K562 (cell line): ENCODE measurements at regions not wholly inside any gene's neighbourhood (a gene's known extent, or its start where the extent isn't known, plus 50 kb on each side); places are given as distances from the start of the nearest gene placed in this dataset.

Source experiments
- ATAC-seq: fragments of 200-7000 bp; cut with Tn5 transposase; 3 replicates; pipeline ENCODE4 v1.9.1; 2020; ENCODE audit warnings: moderate library complexity
- BruUV-seq: library from RNA; stranded (reverse); fragments of 400-500 nt; replicated peaks from 2 replicates; lab custom pipeline; 2021; lab: Mats Ljungman, UMichigan
- CTCF ChIA-PET: fragments of 300-600 bp; formaldehyde crosslinking; extraction: SDS; loops from one replicate; lab custom pipeline; 2021; ENCODE audit warnings: low intra/inter-chr PET ratio; lab: Yijun Ruan, JAX
- POLR2A ChIA-PET: fragments of 300-600, 350-650 bp; sonication (Branson Sonifier 250); formaldehyde crosslinking; extraction: SDS; loops from one replicate; lab custom pipeline; 2021; ENCODE audit warnings: antibody characterized with exemption, inconsistent platforms; lab: Yijun Ruan, JAX
- DNase-seq, 4 experiments: peaks; one replicate each; pipeline versions ENCODE4 v3.0.0 to v3.0.0-alpha.2; 2011 to 2018; ENCODE audit warnings: low spot score in 3 of 4, mixed read lengths in 3 of 4; ENCODE audit errors: extremely low read depth in 1 of 4
- FAIRE-seq: peaks from 2 replicates; lab custom pipeline; 2011; peaks lifted over from hg19 to GRCh38; lab: Jason Lieb, UNC
- H2AFZ ChIP-seq: 2 replicates; pipeline ENCODE4 v1.6.0; 2011; ENCODE audit warnings: low read depth, low read length, control low read depth, inconsistent platforms
- H3K27ac ChIP-seq: fragments of 200-600 bp; 3 replicates; pipeline ENCODE4 v1.8.0; 2011; ENCODE audit warnings: low read depth, mild to moderate bottlenecking, control low read depth, inconsistent platforms, low read length, moderate library complexity, mixed read lengths; ENCODE audit errors: extremely low read depth
- H3K27me3 ChIP-seq, 2 experiments: fragments of 300-600 bp in 1 of 2; 2 replicates in 1 of 2; 3 replicates in 1 of 2; pipeline versions ENCODE4 v1.6.0 to v1.8.0; 2011; ENCODE audit warnings: inconsistent platforms in 2 of 2, low read length in 2 of 2, mild to moderate bottlenecking in 1 of 2, mixed read lengths in 1 of 2, moderate library complexity in 1 of 2; ENCODE audit not compliant: control insufficient read depth in 2 of 2, insufficient read depth in 2 of 2
- H3K36me3 ChIP-seq: fragments of 300-600 bp; 3 replicates; pipeline ENCODE4 v1.8.0; 2011; ENCODE audit warnings: mild to moderate bottlenecking, low read length, inconsistent platforms; ENCODE audit not compliant: control insufficient read depth, insufficient read depth
- H3K4me1 ChIP-seq, 2 experiments: fragments of 200-600 bp in 1 of 2; replicated peaks in 1 of 2; 2 replicates in 1 of 2; 3 replicates in 1 of 2; pipeline versions ENCODE4 v1.5.1 to v1.8.0; 2011; ENCODE audit warnings: inconsistent platforms in 2 of 2, low read length in 2 of 2, mild to moderate bottlenecking in 1 of 2, mixed read lengths in 1 of 2, moderate library complexity in 1 of 2; ENCODE audit not compliant: control insufficient read depth in 2 of 2, insufficient read depth in 2 of 2
- H3K4me2 ChIP-seq: 2 replicates; pipeline ENCODE4 v1.6.1; 2011; ENCODE audit warnings: low read length, control low read depth, inconsistent platforms, mixed read lengths; ENCODE audit not compliant: insufficient read depth
- H3K4me3 ChIP-seq: fragments of 200-600 bp; sonication (generic), shearing (Covaris generic); 2 replicates; pipeline ENCODE4 v1.5.1; 2016; ENCODE audit warnings: control low read depth, inconsistent platforms
- H3K79me2 ChIP-seq: fragments of 200-600 bp; 3 replicates; pipeline ENCODE4 v1.8.0; 2011; ENCODE audit warnings: low read length, inconsistent platforms; ENCODE audit not compliant: control insufficient read depth, insufficient read depth
- H3K9ac ChIP-seq, 2 experiments: 2 replicates each; pipeline versions ENCODE4 v1.6.0 to v1.6.1; 2011; ENCODE audit warnings: low read depth in 2 of 2, low read length in 2 of 2, control low read depth in 1 of 2, inconsistent platforms in 1 of 2, mild to moderate bottlenecking in 1 of 2, mixed read lengths in 1 of 2; ENCODE audit not compliant: insufficient read depth in 1 of 2
- H3K9me1 ChIP-seq: one replicate; pipeline ENCODE4 v1.6.0; 2011; ENCODE audit warnings: inconsistent platforms, mild to moderate bottlenecking, low read length, moderate library complexity; ENCODE audit not compliant: control insufficient read depth, insufficient read depth
- H3K9me3 ChIP-seq: replicated peaks from 2 replicates; pipeline ENCODE4 v1.5.1; 2011; ENCODE audit warnings: low read depth, low read length, inconsistent platforms; ENCODE audit not compliant: control insufficient read depth, insufficient read depth
- H4K20me1 ChIP-seq: replicated peaks from 2 replicates; pipeline ENCODE4 v1.6.1; 2011; ENCODE audit warnings: low read length, inconsistent platforms, mixed read lengths; ENCODE audit not compliant: control insufficient read depth, insufficient read depth
- PATZ1 ChIP-seq: fragments of 250-450 bp; sonication (Bioruptor Pico); IDR thresholded peaks from 2 replicates; pipeline ENCODE4 v1.5.0; 2020; ENCODE audit warnings: mild to moderate bottlenecking, borderline replicate concordance
- XRCC3 ChIP-seq: fragments of 450-650 bp; IDR thresholded peaks from 2 replicates; pipeline ENCODE4 v1.6.1; 2017; ENCODE audit warnings: mild to moderate bottlenecking, moderate library complexity
- in situ Hi-C: fragments of 300-500 bp; cut with MboI; formaldehyde crosslinking; loops from 4 replicates; pipeline ENCODE4 v1.15.0; 2018; ENCODE audit warnings: inconsistent platforms, mixed read lengths
- intact Hi-C: fragments of 100-400 bp; cut with micrococcal nuclease; formaldehyde crosslinking; loops from 2 replicates; pipeline ENCODE4 v1.14.2; 2022
- TF ChIP-seq, protein P1 (sequence below), 2 experiments: fragments of 450-650 bp in 1 of 2; sonication (generic) in 1 of 2; formaldehyde crosslinking in 1 of 2; IDR thresholded peaks; 2 replicates each; pipeline versions ENCODE4 v1.7.1 to v1.9.0; 2016 to 2022; ENCODE audit warnings: inconsistent platforms in 1 of 2, mild to moderate bottlenecking in 1 of 2, missing genetic modification reagents in 1 of 2

DNA sequence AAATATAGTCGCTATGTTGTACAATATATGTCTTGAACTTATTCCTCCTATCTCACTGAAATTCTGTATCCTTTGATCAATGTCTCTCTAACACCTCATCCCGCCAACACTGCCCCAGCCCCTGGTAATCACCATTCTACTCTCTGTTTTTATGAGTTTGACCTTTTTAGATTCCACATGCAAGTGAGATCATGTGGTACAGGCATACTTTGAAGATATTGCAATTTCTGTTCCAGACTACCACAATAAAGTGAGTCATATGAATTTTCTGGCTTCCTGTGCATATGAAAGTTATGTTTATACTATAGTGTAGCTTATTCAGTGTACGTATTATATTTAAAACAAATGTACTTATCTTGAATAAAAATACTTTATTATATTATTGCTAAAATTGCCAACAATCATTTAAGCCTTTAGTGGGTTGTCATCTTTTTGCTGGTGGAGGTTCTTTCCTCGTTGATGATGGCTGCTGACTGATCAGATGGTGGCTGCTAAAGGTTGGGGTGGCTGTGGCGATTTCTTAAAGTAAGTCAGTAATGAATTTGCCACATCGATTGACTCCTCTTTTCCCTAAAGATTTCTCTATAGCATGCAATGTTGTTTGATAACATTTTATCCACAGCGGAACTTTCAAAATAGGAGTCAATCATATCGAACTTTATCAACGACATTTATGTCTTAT, 257.2 kb downstream of the NFKBIZ start (continued):
- TF ChIP-seq PATZ1 = no peak

DNA sequence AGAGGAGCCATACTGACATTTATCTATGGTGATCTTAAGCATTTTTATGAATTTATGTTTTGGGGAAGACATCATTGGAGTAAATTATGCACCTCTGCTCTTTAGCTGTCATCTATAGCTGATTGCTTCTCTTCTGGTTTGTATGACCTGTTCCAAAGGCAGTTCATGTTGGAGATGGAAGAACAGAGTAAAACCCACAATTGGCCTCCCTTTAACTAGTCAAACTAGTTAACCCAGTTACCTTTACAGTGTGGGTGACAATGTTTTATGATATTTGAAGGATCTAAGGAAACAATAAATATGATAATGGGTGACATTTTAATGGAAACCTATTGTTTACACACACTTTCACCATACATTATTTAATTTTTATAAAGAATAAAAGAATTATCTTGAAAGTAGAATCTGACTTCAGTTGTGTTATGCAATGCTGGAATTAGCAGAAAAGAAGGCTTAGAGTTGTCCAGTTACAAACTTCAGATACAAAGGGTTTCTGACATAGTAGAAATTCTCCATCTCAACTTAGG, 263.5 kb downstream of the NFKBIZ start:
- Histone ChIP-seq H4K20me1 (no peaks in the 10 kb centered on the region), H3K9me3 (no peaks in the 10 kb centered on the region), H3K36me3 (no peaks in the 10 kb centered on the region), H2AFZ (no peak overlapping the region), H3K4me2 (no peak overlapping the region), H3K4me1 (no peaks in the 10 kb centered on the region), H3K4me3 (no peak overlapping the region), H3K9ac (no peak overlapping the region), H3K27me3 (no peaks in the 10 kb centered on the region), H3K27ac (no peak overlapping the region), H3K9me1 (no peaks in the 10 kb centered on the region), H3K79me2 (no peaks in the 10 kb centered on the region)
- TF ChIP-seq XRCC3 = no peak
- TF ChIP-seq, protein P1, sequence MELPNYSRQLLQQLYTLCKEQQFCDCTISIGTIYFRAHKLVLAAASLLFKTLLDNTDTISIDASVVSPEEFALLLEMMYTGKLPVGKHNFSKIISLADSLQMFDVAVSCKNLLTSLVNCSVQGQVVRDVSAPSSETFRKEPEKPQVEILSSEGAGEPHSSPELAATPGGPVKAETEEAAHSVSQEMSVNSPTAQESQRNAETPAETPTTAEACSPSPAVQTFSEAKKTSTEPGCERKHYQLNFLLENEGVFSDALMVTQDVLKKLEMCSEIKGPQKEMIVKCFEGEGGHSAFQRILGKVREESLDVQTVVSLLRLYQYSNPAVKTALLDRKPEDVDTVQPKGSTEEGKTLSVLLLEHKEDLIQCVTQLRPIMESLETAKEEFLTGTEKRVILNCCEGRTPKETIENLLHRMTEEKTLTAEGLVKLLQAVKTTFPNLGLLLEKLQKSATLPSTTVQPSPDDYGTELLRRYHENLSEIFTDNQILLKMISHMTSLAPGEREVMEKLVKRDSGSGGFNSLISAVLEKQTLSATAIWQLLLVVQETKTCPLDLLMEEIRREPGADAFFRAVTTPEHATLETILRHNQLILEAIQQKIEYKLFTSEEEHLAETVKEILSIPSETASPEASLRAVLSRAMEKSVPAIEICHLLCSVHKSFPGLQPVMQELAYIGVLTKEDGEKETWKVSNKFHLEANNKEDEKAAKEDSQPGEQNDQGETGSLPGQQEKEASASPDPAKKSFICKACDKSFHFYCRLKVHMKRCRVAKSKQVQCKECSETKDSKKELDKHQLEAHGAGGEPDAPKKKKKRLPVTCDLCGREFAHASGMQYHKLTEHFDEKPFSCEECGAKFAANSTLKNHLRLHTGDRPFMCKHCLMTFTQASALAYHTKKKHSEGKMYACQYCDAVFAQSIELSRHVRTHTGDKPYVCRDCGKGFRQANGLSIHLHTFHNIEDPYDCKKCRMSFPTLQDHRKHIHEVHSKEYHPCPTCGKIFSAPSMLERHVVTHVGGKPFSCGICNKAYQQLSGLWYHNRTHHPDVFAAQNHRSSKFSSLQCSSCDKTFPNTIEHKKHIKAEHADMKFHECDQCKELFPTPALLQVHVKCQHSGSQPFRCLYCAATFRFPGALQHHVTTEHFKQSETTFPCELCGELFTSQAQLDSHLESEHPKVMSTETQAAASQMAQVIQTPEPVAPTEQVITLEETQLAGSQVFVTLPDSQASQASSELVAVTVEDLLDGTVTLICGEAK (IDR thresholded peaks at IDR 0.05) = no peak
- TF ChIP-seq, protein P1 (CRISPR knock-in tag; IDR thresholded peaks at IDR 0.05) = no peak
- no TSS peak for BruUV-seq
- no peak for ATAC-seq
- intact Hi-C loops (no loop called here), in situ Hi-C loops (no loop called here)
- ChIA-PET CTCF (no interaction called here), POLR2A (interaction anchor here (0.6 kb wide), 1 partner anchor 350 kb away, joined by 4 read pairs; no protein-coding TSS in a partner anchor)
- FAIRE-seq = no peak
- DNase-seq = no peak
